HG03064 (cell line): ENCODE measurements at regions not wholly inside any gene's neighbourhood (a gene's known extent, or its start where the extent isn't known, plus 50 kb on each side); places are given as distances from the start of the nearest gene placed in this dataset.

Experiments used
- ATAC-seq: cut with Tn5 transposase; IDR thresholded peaks from one replicate; pipeline ENCODE4 v1.9.1; 2021; ENCODE audit warnings: low read depth; ENCODE audit not compliant: unreplicated experiment

- ATAC-seq, result no peak
Measured at GRCh38 chr15:93415576-93415975, 326.6 kb upstream of the RGMA start.

DNA sequence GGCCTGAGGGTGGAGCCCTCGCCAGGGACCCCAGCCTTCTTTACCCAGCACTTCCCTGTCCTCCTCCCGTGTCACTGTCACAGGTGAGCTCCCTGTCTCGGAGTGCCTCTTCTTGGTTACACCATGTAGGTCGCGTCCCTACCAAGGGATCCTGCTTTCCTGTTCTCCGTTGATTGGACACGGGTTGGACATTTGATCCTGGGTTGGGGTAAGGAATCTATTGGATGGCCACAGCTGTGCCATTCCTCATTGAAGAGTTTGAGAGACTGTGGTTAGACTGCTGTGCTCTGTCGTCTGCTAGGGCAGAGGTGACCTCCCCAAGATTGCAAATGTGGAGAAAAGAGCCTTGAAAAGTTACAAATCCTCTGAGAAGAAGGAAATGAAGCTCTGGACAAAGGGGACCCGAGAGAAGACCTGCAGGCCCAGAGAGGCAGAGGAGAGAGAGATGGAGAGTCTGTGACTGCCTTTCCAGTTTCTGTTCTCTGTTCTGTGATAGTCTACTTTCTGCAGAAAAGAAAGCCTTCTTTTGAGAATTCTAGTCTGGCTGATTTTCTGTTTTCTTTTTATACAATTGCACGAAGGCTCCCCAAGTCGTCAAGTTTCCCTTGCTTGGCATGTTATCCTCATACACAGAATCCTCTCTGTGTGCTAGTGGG, 325.7 kb upstream of the RGMA start:
- no peak for ATAC-seq

- no peak for ATAC-seq
Measured at GRCh38 chr15:93413745-93414144, 324.7 kb upstream of the RGMA start.

DNA sequence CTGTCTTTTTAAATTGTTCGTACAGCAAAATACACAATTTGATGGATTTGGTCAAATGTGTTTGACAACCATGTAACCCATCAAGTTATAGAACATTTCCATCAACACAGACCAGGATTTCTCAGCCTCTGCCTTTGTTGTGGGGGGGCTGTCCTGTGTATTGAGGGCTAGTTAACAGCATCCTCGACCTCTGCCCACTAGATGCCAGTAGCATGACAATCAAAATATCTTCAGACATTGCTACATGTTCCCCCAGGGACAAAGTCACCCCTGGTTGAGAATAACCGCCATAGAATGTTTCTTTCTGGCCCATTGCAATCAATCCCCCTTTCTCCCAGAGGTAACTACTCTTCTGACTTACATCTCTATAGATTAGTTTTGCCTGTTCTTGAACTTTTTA, 310.1 kb upstream of the RGMA start:
- no peak for ATAC-seq

GRCh38 chr15:93389211-93389610, 300.2 kb upstream of the RGMA start:
- ATAC-seq, result no peak

DNA sequence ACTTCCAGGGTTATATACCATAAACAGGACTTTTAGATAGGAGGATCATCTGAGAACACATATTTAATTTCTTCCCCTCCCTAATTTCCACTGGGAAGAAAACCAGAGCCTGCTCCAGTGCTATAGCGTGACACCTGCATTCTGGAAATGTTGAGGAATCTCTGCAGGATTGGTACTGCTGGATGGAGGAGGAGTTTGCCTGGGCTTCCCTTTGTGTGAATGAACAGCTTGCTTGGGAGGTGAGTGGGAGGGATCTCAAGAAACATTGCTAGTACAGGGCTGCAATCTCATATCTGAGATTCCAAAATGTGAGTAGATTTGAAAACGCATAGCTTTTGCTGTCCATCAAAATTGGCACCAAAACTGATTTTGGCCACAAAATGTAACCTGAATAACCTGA, 295.9 kb upstream of the RGMA start:
- no peak for ATAC-seq

DNA sequence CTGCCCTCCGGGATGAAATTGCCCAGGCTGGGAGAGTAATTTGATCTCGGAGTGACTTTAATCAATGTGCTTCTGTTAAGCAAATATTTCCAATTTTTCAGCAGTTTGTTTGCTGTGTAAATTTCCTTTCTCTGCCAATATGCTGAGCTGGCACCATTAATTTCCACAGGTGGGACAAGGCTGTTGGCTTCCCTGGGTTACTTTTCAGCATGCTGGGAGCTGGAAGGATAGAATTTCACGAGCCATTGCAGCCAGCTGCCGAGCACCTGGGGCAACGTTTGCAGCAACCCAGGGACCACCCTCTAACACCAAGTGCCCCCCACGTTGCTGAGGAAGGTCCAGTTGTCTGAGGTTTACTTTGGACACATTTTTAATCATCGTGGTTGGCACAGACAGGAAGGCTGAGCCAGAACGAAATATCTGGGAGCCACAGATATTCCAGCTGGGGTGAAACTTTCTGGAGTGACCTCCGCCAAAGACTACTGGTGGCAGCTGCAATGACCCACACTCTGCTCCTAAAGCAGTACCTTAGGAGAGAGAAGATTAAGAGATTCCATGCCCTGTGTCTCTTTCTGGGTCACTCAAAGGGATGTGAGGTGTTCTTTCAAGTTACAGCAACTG, 293.3 kb upstream of the RGMA start:
- ATAC-seq, result no peak

- ATAC-seq, result no peak
Measured at GRCh38 chr15:93378558-93378957, 289.5 kb upstream of the RGMA start.

GRCh38 chr15:93372865-93373223, 283.8 kb upstream of the RGMA start:
- ATAC-seq, result no peak

DNA sequence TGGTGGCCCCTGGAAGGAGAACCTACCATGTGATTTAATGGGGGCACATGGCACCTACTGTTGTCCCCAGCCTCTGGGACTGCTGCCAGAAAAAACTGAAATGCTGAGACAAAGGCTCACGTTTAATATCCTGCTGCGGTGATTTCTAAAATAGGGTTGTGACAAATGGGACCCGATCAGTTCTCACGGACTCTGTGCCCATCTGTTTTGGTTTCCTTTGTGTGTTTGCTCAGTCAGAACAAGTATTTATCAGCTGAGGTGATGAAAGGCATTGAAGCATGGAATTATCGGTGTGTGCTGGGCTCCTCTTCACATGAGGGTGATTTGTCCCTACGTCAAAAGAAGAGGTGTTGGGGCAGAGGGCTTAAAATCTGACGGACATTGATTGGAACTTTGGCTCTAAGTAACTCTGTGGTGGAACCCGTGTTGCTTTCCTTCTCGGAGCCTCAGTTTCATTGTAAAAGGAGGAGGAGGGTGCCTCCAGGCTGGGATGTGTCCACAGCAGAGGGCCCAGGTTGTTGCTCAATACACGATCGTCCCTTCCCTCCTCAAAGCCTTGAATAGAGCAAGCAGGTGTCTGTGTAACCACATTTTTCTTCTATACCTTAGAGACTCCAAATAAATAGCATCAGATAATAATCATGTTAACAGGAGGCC, 283.3 kb upstream of the RGMA start:
- no peak for ATAC-seq

DNA sequence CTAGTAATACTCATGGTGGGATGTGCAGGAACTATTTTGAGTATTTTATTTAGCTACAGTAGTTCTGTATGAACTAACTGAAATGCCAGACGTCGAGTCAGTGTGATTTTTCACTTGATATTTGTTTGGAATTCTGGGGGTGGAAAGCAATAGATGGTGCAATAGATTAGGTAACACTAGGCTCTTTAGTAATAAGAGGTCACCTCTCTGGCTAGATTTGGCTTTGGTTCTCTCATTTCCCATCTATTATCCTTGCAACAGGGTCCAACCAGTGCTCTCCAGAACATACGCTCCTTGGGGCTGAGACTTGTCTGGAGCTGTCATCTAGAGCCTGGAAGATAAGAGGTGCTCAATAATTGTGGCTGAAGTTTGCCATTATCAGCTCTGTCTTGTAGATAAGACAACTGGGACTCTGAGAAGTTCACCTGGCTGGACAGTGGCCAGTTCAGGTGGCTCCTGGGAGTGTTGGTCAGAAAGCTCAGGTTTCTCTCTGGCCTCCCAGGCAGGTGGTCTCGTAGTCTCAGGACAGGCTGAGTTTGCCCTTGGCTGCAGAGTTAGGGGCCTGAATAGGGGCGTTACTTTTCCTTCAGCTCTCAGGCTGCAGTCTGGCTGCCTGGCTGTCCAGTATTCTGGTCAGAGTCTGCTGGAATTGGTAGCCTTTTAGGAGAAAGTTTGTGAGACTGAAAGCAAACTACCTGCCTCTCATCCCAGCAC, 277.5 kb upstream of the RGMA start:
- no peak for ATAC-seq

GRCh38 chr15:93362821-93363220, 273.8 kb upstream of the RGMA start:
- ATAC-seq, result no peak

GRCh38 chr15:93362203-93362602, 273.2 kb upstream of the RGMA start:
- ATAC-seq, result no peak

DNA sequence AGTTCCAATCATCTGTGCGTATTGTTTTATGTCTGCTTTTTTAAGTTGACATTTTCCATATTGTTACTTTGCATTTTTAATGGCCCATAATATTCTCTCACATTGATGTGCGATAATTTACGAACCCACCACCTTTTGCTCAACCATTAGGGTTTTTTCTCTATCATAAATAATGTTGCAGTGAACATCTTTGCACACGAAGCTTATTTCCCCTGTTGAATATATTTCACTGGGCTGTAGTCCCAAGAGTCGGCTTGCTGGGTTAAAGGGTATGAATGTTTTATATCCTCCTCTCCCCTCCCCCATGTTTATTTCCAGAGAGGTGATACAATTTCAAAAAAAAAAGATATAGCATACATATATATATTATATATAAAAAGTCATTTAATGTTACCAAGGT, 272.7 kb upstream of the RGMA start:
- ATAC-seq, result no peak

- ATAC-seq, result no peak
Measured at GRCh38 chr15:93360976-93361375, 272.0 kb upstream of the RGMA start.

DNA sequence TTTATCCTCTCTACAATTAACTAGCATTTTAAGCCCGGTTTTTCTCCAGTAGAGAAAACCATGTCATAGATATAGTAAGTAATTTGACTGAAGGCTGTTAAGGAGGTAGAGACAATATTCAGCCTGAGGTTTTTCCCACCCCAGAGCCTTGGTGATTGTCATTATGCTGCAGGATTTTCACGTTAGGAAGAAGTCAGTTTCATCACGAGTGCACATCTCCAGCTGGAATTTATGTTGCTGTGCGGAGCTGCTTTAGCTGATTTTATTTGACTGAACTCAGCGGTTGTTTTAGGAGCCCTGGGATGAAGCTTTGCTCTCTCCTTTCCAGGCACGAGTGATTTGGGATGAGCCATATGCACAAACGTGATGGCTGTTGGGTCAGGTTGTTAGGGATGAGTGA, 271.3 kb upstream of the RGMA start:
- ATAC-seq, result no peak

DNA sequence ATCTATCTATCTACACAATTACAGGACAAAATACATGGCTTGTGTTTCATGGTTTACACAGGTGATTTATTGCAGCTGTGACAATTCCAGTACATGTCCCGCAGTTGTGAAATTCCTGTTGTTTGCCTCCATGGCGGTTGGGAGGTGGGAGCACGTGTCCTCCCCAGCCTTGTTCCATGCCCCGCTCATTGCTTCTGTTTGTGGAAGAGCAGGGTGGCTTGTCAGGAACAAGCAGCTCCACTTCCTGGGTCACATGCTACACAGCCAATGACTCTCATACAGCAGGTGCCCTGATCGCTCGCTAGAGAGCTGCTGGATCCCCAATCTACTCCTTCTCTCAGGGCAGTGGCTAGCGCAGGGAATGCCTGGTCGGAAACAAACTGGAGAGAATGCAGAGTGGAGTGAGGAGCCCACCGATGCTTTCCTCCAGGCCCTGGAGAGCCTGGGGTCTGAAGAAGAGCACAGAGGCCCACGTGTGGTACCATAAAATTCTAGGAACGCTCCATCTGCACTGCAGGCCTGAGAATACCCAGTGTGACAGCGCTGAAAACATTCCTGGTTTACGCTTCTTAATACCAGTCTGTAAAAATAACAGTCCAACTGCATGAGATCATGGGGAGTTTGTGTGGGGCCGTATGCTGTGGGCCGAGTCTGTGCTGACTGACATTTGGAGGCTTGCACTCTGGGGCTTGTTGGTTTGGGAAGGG, 270.6 kb upstream of the RGMA start:
- ATAC-seq, result no peak

- no peak for ATAC-seq
Measured at GRCh38 chr15:93359060-93359408, 270.0 kb upstream of the RGMA start.

GRCh38 chr15:93358166-93359059, 269.4 kb upstream of the RGMA start:
- no peak for ATAC-seq
